Body of pancreas (tissue), 4 donors: ENCODE measurements at regions not wholly inside any gene's neighbourhood (a gene's known extent, or its start where the extent isn't known, plus 50 kb on each side); places are given as distances from the start of the nearest gene placed in this dataset.

Experiments
- POLR2A ChIP-seq, 3 donors: fragments of 450-650 bp; IDR thresholded peaks; one replicate each; pipeline ENCODE4 v1.6.1; 2016; ENCODE audit warnings: antibody characterized with exemption in 3 of 3, mild to moderate bottlenecking in 2 of 3
- TF ChIP-seq, protein P1 (sequence below), 7 experiments: fragments of 450-650 bp in 4 of 7; fragments of 200-600 bp in 3 of 7; sonication (generic) in 3 of 7; IDR thresholded peaks; one replicate each; pipeline ENCODE4 v1.5.1; 2016 to 2019; ENCODE audit warnings: antibody characterized with exemption in 7 of 7

DNA sequence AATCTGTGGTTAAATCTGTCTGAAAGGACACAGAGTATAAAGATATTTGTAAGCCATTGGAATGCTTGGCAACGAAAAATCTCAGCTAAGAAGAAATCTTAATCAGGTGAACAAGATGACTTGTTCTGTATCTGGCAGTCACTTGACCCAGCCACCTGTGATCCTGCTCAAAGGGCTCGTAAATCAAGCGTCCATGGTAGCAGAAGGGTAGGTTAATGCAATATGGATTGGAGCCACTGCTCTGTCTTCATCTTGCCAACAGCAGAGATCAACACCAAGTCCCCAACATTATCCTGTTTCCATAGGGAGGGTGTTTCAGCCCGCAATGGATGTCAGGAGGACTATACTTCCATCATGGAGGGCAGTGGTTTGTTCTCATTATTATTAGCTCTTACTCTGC, 378.4 kb downstream of the CDH7 start:
- TF ChIP-seq, protein P1, sequence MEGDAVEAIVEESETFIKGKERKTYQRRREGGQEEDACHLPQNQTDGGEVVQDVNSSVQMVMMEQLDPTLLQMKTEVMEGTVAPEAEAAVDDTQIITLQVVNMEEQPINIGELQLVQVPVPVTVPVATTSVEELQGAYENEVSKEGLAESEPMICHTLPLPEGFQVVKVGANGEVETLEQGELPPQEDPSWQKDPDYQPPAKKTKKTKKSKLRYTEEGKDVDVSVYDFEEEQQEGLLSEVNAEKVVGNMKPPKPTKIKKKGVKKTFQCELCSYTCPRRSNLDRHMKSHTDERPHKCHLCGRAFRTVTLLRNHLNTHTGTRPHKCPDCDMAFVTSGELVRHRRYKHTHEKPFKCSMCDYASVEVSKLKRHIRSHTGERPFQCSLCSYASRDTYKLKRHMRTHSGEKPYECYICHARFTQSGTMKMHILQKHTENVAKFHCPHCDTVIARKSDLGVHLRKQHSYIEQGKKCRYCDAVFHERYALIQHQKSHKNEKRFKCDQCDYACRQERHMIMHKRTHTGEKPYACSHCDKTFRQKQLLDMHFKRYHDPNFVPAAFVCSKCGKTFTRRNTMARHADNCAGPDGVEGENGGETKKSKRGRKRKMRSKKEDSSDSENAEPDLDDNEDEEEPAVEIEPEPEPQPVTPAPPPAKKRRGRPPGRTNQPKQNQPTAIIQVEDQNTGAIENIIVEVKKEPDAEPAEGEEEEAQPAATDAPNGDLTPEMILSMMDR (IDR thresholded peaks at IDR 0.05), result no peak
- no peak for TF ChIP-seq POLR2A (IDR thresholded peaks at IDR 0.05)
